Mammary epithelial cell (primary cell): ENCODE measurements at regions not wholly inside any gene's neighbourhood (a gene's known extent, or its start where the extent isn't known, plus 50 kb on each side); places are given as distances from the start of the nearest gene placed in this dataset.

Experiments used
- CTCF ChIP-seq, 2 donors: IDR thresholded peaks in 1 of 2; conservative IDR thresholded peaks in 1 of 2; 2 replicates each; pipeline ENCODE4 v1.5.1; 2011 to 2012; ENCODE audit warnings: inconsistent platforms in 2 of 2, low read length in 2 of 2, mild to moderate bottlenecking in 2 of 2, control low read depth in 1 of 2, low read depth in 1 of 2; ENCODE audit not compliant: insufficient read depth in 1 of 2; ENCODE audit errors: extremely low read depth in 1 of 2
- EZH2 ChIP-seq: IDR thresholded peaks from 2 replicates; pipeline ENCODE4 v1.6.1; 2012; ENCODE audit warnings: low read length, inconsistent platforms, borderline replicate concordance

DNA sequence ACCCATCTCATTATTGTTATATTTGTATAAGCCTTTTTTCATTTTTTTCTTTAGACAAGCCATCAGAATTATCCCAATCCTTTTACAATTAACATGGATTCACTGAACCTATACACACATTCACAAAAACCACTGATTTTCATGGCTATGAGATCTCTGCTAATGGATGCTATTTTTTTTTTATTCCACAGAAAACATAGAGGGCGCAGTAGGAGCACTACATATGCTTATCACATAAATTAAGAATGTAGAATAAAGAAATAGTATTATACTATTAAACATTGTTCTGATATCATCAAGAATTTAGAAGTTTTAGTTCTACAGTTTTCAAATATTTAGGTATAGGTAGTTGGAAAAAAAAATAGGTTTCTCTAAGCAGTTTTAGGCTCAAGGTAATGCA lies 1477.4 kb downstream of the ARAP2 start:
- TF ChIP-seq EZH2 (no peak), CTCF (conservative IDR thresholded peaks at IDR 0.05 in 1 of 2, IDR thresholded peaks at IDR 0.05 in 1 of 2; ENCODE audit: extremely low read depth in 1 of 2, insufficient read depth in 1 of 2, low read depth in 1 of 2, low read length in 2 of 2) (no peak)
